ENCODE measurements at regions not wholly inside any gene's neighbourhood (a gene's known extent, or its start where the extent isn't known, plus 50 kb on each side); places are given as distances from the start of the nearest gene placed in this dataset.

GRCh38 chr2:155633887-155634570, 698.5 kb downstream of the NR4A2 start:
- TF ChIP-seq CTCF (IDR thresholded peaks at IDR 0.05), result no peak
- TF ChIP-seq POLR2A (IDR thresholded peaks at IDR 0.05), result no peak
